SU-DHL-6 (cell line): ENCODE measurements at regions not wholly inside any gene's neighbourhood (a gene's known extent, or its start where the extent isn't known, plus 50 kb on each side); places are given as distances from the start of the nearest gene placed in this dataset.

ENCODE experiments used
- H2AFZ ChIP-seq: fragments of 200-600 bp; sonication (generic); 2 replicates; pipeline ENCODE4 v1.6.1; 2014; ENCODE audit warnings: low read depth, mild to moderate bottlenecking, moderate library complexity, mixed read lengths, antibody characterized with exemption, low read length; ENCODE audit not compliant: severe bottlenecking
- H3F3A ChIP-seq: fragments of 200-600 bp; shearing (Covaris generic); 2 replicates; pipeline ENCODE4 v1.6.0; 2016; ENCODE audit warnings: antibody characterized with exemption, mild to moderate bottlenecking; ENCODE audit not compliant: insufficient read depth
- H3K27ac ChIP-seq: fragments of 200-600 bp; sonication (generic); 2 replicates; pipeline ENCODE4 v1.5.1; 2016; ENCODE audit warnings: low read depth, mild to moderate bottlenecking, low read length, moderate library complexity, mixed read lengths
- H3K27me3 ChIP-seq: fragments of 200-600 bp; sonication (generic), shearing (Covaris generic); 2 replicates; pipeline ENCODE4 v1.6.0; 2014; ENCODE audit warnings: mild to moderate bottlenecking, low read length
- H3K36me3 ChIP-seq: fragments of 200-600 bp; sonication (generic); 2 replicates; pipeline ENCODE4 v1.6.1; 2014; ENCODE audit warnings: mild to moderate bottlenecking, low read length, mixed read lengths
- H3K4me2 ChIP-seq: fragments of 300-600, 200-600 bp; shearing (Covaris generic), sonication (generic); 2 replicates; pipeline ENCODE4 v1.6.0; 2014; ENCODE audit warnings: low read length, low read depth, mild to moderate bottlenecking; ENCODE audit not compliant: poor library complexity, severe bottlenecking
- H3K4me3 ChIP-seq: fragments of 200-600 bp; sonication (generic); 2 replicates; pipeline ENCODE4 v1.5.1; 2014; ENCODE audit warnings: antibody characterized with exemption, low read length, mild to moderate bottlenecking, mixed read lengths; ENCODE audit not compliant: insufficient read depth, poor library complexity, severe bottlenecking
- H3K79me2 ChIP-seq: fragments of 200-600 bp; sonication (generic); 2 replicates; pipeline ENCODE4 v1.6.1; 2014; ENCODE audit warnings: mild to moderate bottlenecking, low read length, moderate library complexity; ENCODE audit not compliant: insufficient read depth
- H3K9ac ChIP-seq: fragments of 200-600 bp; sonication (generic); 2 replicates; pipeline ENCODE4 v1.7.0; 2014; ENCODE audit warnings: mild to moderate bottlenecking, low read length
- H3K9me2 ChIP-seq: fragments of 200-600 bp; sonication (generic); replicated peaks from 2 replicates; pipeline ENCODE4 v1.6.1; 2014; ENCODE audit warnings: low read length; ENCODE audit not compliant: insufficient read depth
- H3K9me3 ChIP-seq: fragments of 200-600 bp; sonication (generic); 2 replicates; pipeline ENCODE4 v1.6.1; 2014; ENCODE audit warnings: low read length, mixed read lengths; ENCODE audit not compliant: insufficient read depth
- H4K20me1 ChIP-seq: fragments of 200-600 bp; sonication (generic); 2 replicates; pipeline ENCODE4 v1.6.1; 2014; ENCODE audit warnings: low read depth, mild to moderate bottlenecking, antibody characterized with exemption, low read length, moderate library complexity, mixed read lengths
- CTCF ChIP-seq: fragments of 200-600 bp; sonication (generic); IDR thresholded peaks from one replicate; pipeline ENCODE4 v1.5.1; 2017; ENCODE audit warnings: antibody characterized with exemption, mild to moderate bottlenecking, low read length, moderate library complexity; ENCODE audit not compliant: insufficient read depth, poor library complexity, severe bottlenecking
- EZH2phosphoT487 ChIP-seq: fragments of 200-600 bp; sonication (generic), shearing (Covaris generic); conservative IDR thresholded peaks from 2 replicates; pipeline ENCODE4 v1.6.1; 2018; ENCODE audit warnings: mild to moderate bottlenecking, antibody characterized with exemption, low read length, moderate library complexity, mixed read lengths

- Histone ChIP-seq H3K36me3 (no peaks in the 10 kb centered on the region), H3K9me2 (no peaks in the 10 kb centered on the region), H3F3A (no peaks in the 10 kb centered on the region), H4K20me1 (no peaks in the 10 kb centered on the region), H3K9me3 (no peaks in the 10 kb centered on the region), H3K4me2 (no peak overlapping the region), H3K9ac (no peak overlapping the region), H3K79me2 (no peaks in the 10 kb centered on the region), H3K27ac (no peak overlapping the region), H3K27me3 (no peaks in the 10 kb centered on the region), H3K4me3 (no peak overlapping the region), H2AFZ (no peak overlapping the region)
- TF ChIP-seq CTCF (no peak), EZH2phosphoT487 (no peak)
Measured at GRCh38 chrX:22383988-22384387, 111.3 kb downstream of the CBLL2 start.

GRCh38 chrX:22389556-22390179, 117.0 kb downstream of the CBLL2 start:
- no peaks in the 10 kb centered on the region for H4K20me1 ChIP-seq
- H3K4me2 ChIP-seq, result no peak overlapping the region

GRCh38 chrX:22392133-22392948, 119.6 kb downstream of the CBLL2 start:
- H4K20me1 ChIP-seq, result no peaks in the 10 kb centered on the region
- no peak for TF ChIP-seq EZH2phosphoT487
- TF ChIP-seq CTCF, result no peak
- no peak overlapping the region for H3K9ac ChIP-seq
- no peaks in the 10 kb centered on the region for H3K9me3 ChIP-seq
- H2AFZ ChIP-seq, result no peak overlapping the region
- no peak overlapping the region for H3K27ac ChIP-seq
- no peaks in the 10 kb centered on the region for H3K9me2 ChIP-seq
- no peaks in the 10 kb centered on the region for H3K36me3 ChIP-seq
- H3K27me3 ChIP-seq, result no peaks in the 10 kb centered on the region
- H3K4me3 ChIP-seq, result no peak overlapping the region
- H3K79me2 ChIP-seq, result no peaks in the 10 kb centered on the region
- no peaks in the 10 kb centered on the region for H3F3A ChIP-seq
- no peak overlapping the region for H3K4me2 ChIP-seq

More at GRCh38 chrX:22389556-22390179, 117.0 kb downstream of the CBLL2 start:
- no peaks in the 10 kb centered on the region for H3K27me3 ChIP-seq
- no peaks in the 10 kb centered on the region for H3K9me2 ChIP-seq
- H3K9me3 ChIP-seq, result no peaks in the 10 kb centered on the region
- no peak overlapping the region for H2AFZ ChIP-seq
- H3K79me2 ChIP-seq, result no peaks in the 10 kb centered on the region
- no peak overlapping the region for H3K27ac ChIP-seq
- H3K9ac ChIP-seq, result no peak overlapping the region
- TF ChIP-seq CTCF (no peak), EZH2phosphoT487 (no peak)
- H3F3A ChIP-seq, result no peaks in the 10 kb centered on the region
- H3K36me3 ChIP-seq, result no peaks in the 10 kb centered on the region
- no peak overlapping the region for H3K4me3 ChIP-seq
